ENCODE measurements at regions not wholly inside any gene's neighbourhood (a gene's known extent, or its start where the extent isn't known, plus 50 kb on each side); places are given as distances from the start of the nearest gene placed in this dataset.

GRCh38 chr20:56925082-56925830 is 296.1 kb downstream of the TFAP2C start:
- peak; percentile 74 for DNase-seq (ENCODE audit: low read depth)

GRCh38 chr20:56925831-56926170 is 296.7 kb downstream of the TFAP2C start:
- DNase-seq (ENCODE audit: low read depth) = peak; percentile 45

GRCh38 chr20:56926501-56926900 is 297.4 kb downstream of the TFAP2C start:
- no peak for DNase-seq (ENCODE audit: low read depth)

GRCh38 chr20:56927127-56927526 is 298.0 kb downstream of the TFAP2C start:
- DNase-seq (ENCODE audit: low read depth) = no peak

GRCh38 chr20:56928007-56928406 is 298.9 kb downstream of the TFAP2C start:
- no peak for DNase-seq (ENCODE audit: low read depth)

GRCh38 chr20:56929606-56930005 is 300.5 kb downstream of the TFAP2C start:
- no peak for DNase-seq (ENCODE audit: low read depth)

GRCh38 chr20:56930876-56931275 is 301.8 kb downstream of the TFAP2C start:
- DNase-seq (ENCODE audit: low read depth) = no peak

- peak; percentile 77 for DNase-seq (ENCODE audit: low read depth)
Observed at GRCh38 chr20:56932575-56933330, 303.6 kb downstream of the TFAP2C start.

- DNase-seq (ENCODE audit: low read depth) = peak; percentile 60
Observed at GRCh38 chr20:56933331-56933698, 304.2 kb downstream of the TFAP2C start.

GRCh38 chr20:56934888-56935287 is 305.8 kb downstream of the TFAP2C start:
- peak; percentile 56 for DNase-seq (ENCODE audit: low read depth)

GRCh38 chr20:56940466-56940865 is 311.4 kb downstream of the TFAP2C start:
- no peak for DNase-seq (ENCODE audit: low read depth)

GRCh38 chr20:56941101-56941686 is 312.1 kb downstream of the TFAP2C start:
- no peak for DNase-seq (ENCODE audit: low read depth)

GRCh38 chr20:56943946-56944945 is 315.1 kb downstream of the TFAP2C start:
- DNase-seq (ENCODE audit: low read depth) = no peak

- DNase-seq (ENCODE audit: low read depth) = no peak
Observed at GRCh38 chr20:56945057-56945456, 316.0 kb downstream of the TFAP2C start.

GRCh38 chr20:56945901-56946300 is 316.8 kb downstream of the TFAP2C start:
- DNase-seq (ENCODE audit: low read depth) = no peak

GRCh38 chr20:56949318-56949717 is 317.1 kb downstream of the BMP7 start:
- no peak for DNase-seq (ENCODE audit: low read depth)

- no peak for DNase-seq (ENCODE audit: low read depth)
Observed at GRCh38 chr20:56952258-56953047, 314.0 kb downstream of the BMP7 start.

- DNase-seq (ENCODE audit: low read depth) = no peak
Observed at GRCh38 chr20:56953048-56953586, 313.3 kb downstream of the BMP7 start.

GRCh38 chr20:56954797-56955196 is 311.6 kb downstream of the BMP7 start:
- no peak for DNase-seq (ENCODE audit: low read depth)

- DNase-seq (ENCODE audit: low read depth) = no peak
Observed at GRCh38 chr20:56955680-56956079, 310.8 kb downstream of the BMP7 start.

GRCh38 chr20:56956534-56956933 is 309.9 kb downstream of the BMP7 start:
- DNase-seq (ENCODE audit: low read depth) = no peak

Measured in RPMI7951 (cell line).